Naive thymus-derived CD4-positive, alpha-beta T cell (primary cell): ENCODE measurements at regions not wholly inside any gene's neighbourhood (a gene's known extent, or its start where the extent isn't known, plus 50 kb on each side); places are given as distances from the start of the nearest gene placed in this dataset.

Source experiments
- ATAC-seq: fragments of 150-1000 bp; cut with Tn5 transposase; 2 replicates; pipeline ENCODE4 v1.10.0; 2021; ENCODE audit warnings: mild to moderate bottlenecking, moderate library complexity
- CTCF ChIA-PET: fragments of 350-600 bp; sonication (Branson Sonifier 250); formaldehyde crosslinking; loops from one replicate; lab custom pipeline; 2021; ENCODE audit warnings: antibody characterized with exemption; lab: Charles Lee
- POLR2A ChIA-PET: fragments of 350-600 bp; sonication (Branson Sonifier 250); formaldehyde crosslinking; loops from one replicate; lab custom pipeline; 2021; ENCODE audit warnings: antibody characterized with exemption, inconsistent platforms; lab: Charles Lee
- DNase-seq, 9 donors: peaks; one replicate each; pipeline versions ENCODE4 v3.0.0 to v3.0.0-alpha.2; 2020 to 2022; ENCODE audit warnings: mixed read lengths in 1 of 9
- H3K27ac ChIP-seq: one replicate; pipeline ENCODE4 v1.7.0; 2013; ENCODE audit warnings: mild to moderate bottlenecking, low read depth, low read length, moderate library complexity
- H3K27me3 ChIP-seq, 2 donors: one replicate each; pipeline ENCODE4 v1.7.0; 2013; ENCODE audit warnings: low read length in 2 of 2, mild to moderate bottlenecking in 2 of 2, moderate library complexity in 2 of 2; ENCODE audit not compliant: control insufficient read depth in 2 of 2, insufficient read depth in 2 of 2
- H3K36me3 ChIP-seq, 3 experiments: 1 replicate in 2 of 3; 2 replicates in 1 of 3; pipeline ENCODE4 v1.7.0; 2013; ENCODE audit warnings: low read length in 3 of 3, mild to moderate bottlenecking in 3 of 3, moderate library complexity in 1 of 3; ENCODE audit not compliant: insufficient read depth in 3 of 3, control insufficient read depth in 2 of 3
- H3K4me1 ChIP-seq, 2 donors: one replicate each; pipeline ENCODE4 v1.7.0; 2013; ENCODE audit warnings: low read length in 2 of 2, mild to moderate bottlenecking in 2 of 2, moderate library complexity in 1 of 2; ENCODE audit not compliant: control insufficient read depth in 2 of 2, insufficient read depth in 2 of 2
- H3K4me3 ChIP-seq: 2 replicates; pipeline ENCODE4 v1.7.0; 2013; ENCODE audit warnings: mild to moderate bottlenecking, low read length
- H3K9me3 ChIP-seq, 3 experiments: 1 replicate in 2 of 3; 2 replicates in 1 of 3; pipeline ENCODE4 v1.7.0; 2013; ENCODE audit warnings: low read length in 3 of 3; ENCODE audit not compliant: control insufficient read depth in 2 of 3
- H3K27ac Mint-ChIP-seq, 9 donors: one replicate each; pipeline ENCODE4 v1.8.0; 2020 to 2022; ENCODE audit warnings: mixed read lengths in 9 of 9, mild to moderate bottlenecking in 8 of 9, moderate library complexity in 5 of 9, inconsistent platforms in 2 of 9
- H3K27me3 Mint-ChIP-seq, 5 donors: one replicate each; pipeline ENCODE4 v1.8.0; 2021 to 2022; ENCODE audit warnings: mixed read lengths in 5 of 5, mild to moderate bottlenecking in 1 of 5
- H3K36me3 Mint-ChIP-seq, 5 donors: one replicate each; pipeline ENCODE4 v1.8.0; 2020 to 2022; ENCODE audit warnings: mixed read lengths in 5 of 5, mild to moderate bottlenecking in 3 of 5, inconsistent platforms in 1 of 5
- H3K4me1 Mint-ChIP-seq, 7 donors: one replicate each; pipeline ENCODE4 v1.8.0; 2020 to 2022; ENCODE audit warnings: mixed read lengths in 7 of 7, mild to moderate bottlenecking in 3 of 7, inconsistent platforms in 1 of 7
- H3K4me3 Mint-ChIP-seq, 10 donors: one replicate each; pipeline ENCODE4 v1.8.0; 2020 to 2022; ENCODE audit warnings: mild to moderate bottlenecking in 10 of 10, mixed read lengths in 10 of 10, moderate library complexity in 6 of 10, inconsistent platforms in 2 of 10
- H3K9me3 Mint-ChIP-seq, 11 donors: one replicate each; pipeline ENCODE4 v1.8.0; 2020 to 2022; ENCODE audit warnings: mixed read lengths in 11 of 11, mild to moderate bottlenecking in 4 of 11, inconsistent platforms in 1 of 11, moderate library complexity in 1 of 11
- intact Hi-C, 2 donors: fragments of 100-400 bp; cut with micrococcal nuclease; formaldehyde crosslinking; loops; one replicate each; pipeline ENCODE4 v1.15.1; 2023

DNA sequence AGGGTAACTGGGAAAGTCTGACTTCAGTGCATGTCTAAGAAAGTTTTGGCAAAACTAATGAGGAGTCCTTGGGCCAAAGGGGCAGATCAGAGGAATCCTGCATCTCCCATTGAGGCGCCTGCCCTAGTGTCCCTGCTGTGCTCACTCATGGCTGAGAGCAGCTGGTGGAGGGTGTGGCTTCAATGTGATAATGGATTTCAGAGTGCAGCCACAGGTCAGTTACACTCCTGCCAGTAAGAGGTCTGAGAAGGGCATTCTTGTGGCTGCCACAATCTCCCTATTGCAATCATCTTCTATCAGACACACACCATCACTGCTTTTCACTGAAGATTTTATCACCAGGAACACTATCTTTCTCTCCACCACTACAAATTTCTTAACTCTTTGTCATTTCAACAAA is 457.1 kb downstream of the MID1IP1 start:
- Histone ChIP-seq H3K9me3 (no peaks in the 10 kb centered on the region), H3K36me3 (no peaks in the 10 kb centered on the region), H3K27ac (no peak overlapping the region), H3K4me1 (no peaks in the 10 kb centered on the region), H3K4me3 (no peak overlapping the region), H3K27me3 (no peaks in the 10 kb centered on the region)
- Mint-ChIP-seq H3K9me3 (peaks cover 0 to 5% (median 0%) of the 10 kb centered on the region in 11 donors), H3K27me3 (no peaks in the 10 kb centered on the region), H3K36me3 (peaks cover 0 to 1% (median 0%) of the 10 kb centered on the region in 5 donors), H3K27ac (no peak overlapping the region), H3K4me1 (peaks cover 0 to 19% (median 10%) of the 10 kb centered on the region in 7 donors), H3K4me3 (no peak overlapping the region)
- ChIA-PET POLR2A (no interaction called here), CTCF (interaction anchor here (0.6 kb wide), 1 partner anchor 1287 kb away, joined by 4 read pairs; no protein-coding TSS in a partner anchor)
- ATAC-seq = no peak
- no peak for DNase-seq
- intact Hi-C loops = no loop called here

DNA sequence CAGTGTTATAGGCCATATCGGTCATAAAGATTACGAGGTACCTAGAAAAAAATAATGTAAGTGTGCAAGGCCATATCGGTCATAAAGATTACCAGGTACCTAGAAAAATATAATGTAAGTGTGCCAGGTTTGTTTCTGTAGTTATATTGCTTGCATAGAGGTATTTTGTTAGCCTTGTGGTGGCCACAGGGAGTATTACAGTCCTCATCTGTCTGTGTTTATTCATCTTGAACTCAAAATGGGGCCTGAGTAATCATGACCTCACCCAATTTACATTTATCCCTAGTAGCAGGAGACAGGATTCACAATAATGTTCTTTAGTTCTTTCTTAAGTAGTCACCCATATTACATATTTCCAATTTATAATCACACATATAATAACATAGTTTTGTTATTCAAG is 459.7 kb downstream of the MID1IP1 start:
- no peaks in the 10 kb centered on the region for H3K27me3 ChIP-seq
- no peak overlapping the region for H3K27ac ChIP-seq
- Mint-ChIP-seq H3K27me3 (no peaks in the 10 kb centered on the region), H3K36me3 (peaks cover 0 to 1% (median 0%) of the 10 kb centered on the region in 5 donors), H3K4me3 (no peak overlapping the region), H3K27ac (peak overlapping the region in 2 of 9 donors; percentile 25 to 26), H3K9me3 (peaks cover 0 to 8% (median 0%) of the 10 kb centered on the region in 11 donors), H3K4me1 (peaks cover 0 to 28% (median 10%) of the 10 kb centered on the region in 7 donors)
- no peak for ATAC-seq
- H3K4me3 ChIP-seq = no peak overlapping the region
- ChIA-PET POLR2A (no interaction called here), CTCF (interaction anchor here (1.1 kb wide), 1 partner anchor 72 kb away, joined by 4 read pairs; no protein-coding TSS in a partner anchor)
- intact Hi-C loops = loop anchor here (1.0 to 10.0 kb wide), 8 partner anchors 46 to 1206 kb away; no protein-coding TSS in a partner anchor
- DNase-seq = no peak
- no peaks in the 10 kb centered on the region for H3K36me3 ChIP-seq
- H3K4me1 ChIP-seq = no peaks in the 10 kb centered on the region
- no peaks in the 10 kb centered on the region for H3K9me3 ChIP-seq

DNA sequence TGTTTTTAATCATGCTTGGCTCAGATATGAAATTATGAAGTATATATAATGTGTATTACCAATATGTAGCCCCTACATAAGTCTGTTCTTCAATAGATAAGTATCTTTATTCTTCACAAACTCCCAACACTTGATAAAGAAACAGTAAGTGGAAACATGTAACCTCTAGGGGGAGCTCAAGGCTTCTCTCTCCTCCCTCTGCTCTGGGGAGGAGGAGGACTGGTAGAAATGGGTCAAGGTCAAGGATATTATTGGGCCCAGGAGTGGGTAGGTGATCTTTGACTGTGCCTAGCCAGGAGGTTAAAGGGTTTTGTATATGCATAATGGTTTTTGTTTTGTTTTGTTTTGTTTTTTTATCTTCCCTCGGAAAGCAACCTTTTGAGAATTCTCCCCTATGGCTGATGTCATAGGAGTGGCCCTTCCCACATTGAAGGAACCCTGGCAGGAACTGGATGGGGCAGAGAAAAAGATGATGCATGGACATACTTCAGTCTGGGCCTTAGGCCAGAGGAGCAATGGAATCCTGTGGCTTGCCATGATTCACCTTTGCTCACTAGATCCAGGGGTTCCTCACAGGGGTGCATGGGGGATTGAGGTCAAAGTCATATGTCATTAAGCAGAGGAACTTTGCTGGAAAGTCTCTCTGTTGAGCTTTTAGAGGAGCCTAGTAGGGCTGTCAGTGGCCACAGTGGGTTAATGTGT is 460.3 kb downstream of the MID1IP1 start:
- Histone ChIP-seq H3K36me3 (no peaks in the 10 kb centered on the region), H3K9me3 (no peaks in the 10 kb centered on the region), H3K4me3 (no peak overlapping the region), H3K4me1 (no peaks in the 10 kb centered on the region), H3K27ac (no peak overlapping the region), H3K27me3 (no peaks in the 10 kb centered on the region)
- H3K27ac Mint-ChIP-seq = peak overlapping the region in 2 of 9 donors; percentile 14 to 17
- peak; percentile 47 for ATAC-seq
- no peaks in the 10 kb centered on the region for H3K27me3 Mint-ChIP-seq
- ChIA-PET CTCF (interaction anchor here (0.8 to 1.1 kb wide), 4 partner anchors 14 to 1206 kb away, joined by 3 to 4 read pairs (median 3); no protein-coding TSS in a partner anchor), POLR2A (interaction anchor here (0.6 to 1.3 kb wide), 5 partner anchors 10 to 317 kb away, joined by 3 to 5 read pairs (median 4); no protein-coding TSS in a partner anchor)
- peaks cover 0 to 28% (median 10%) of the 10 kb centered on the region in 7 donors for H3K4me1 Mint-ChIP-seq
- intact Hi-C loops = loop anchor here (1.0 to 10.0 kb wide), 8 partner anchors 46 to 1206 kb away; no protein-coding TSS in a partner anchor
- H3K9me3 Mint-ChIP-seq = peaks cover 0 to 8% (median 0%) of the 10 kb centered on the region in 11 donors
- no peak overlapping the region for H3K4me3 Mint-ChIP-seq
- peak in 7 of 9 donors; percentile 8 to 49 (median 31) for DNase-seq
- H3K36me3 Mint-ChIP-seq = peaks cover 0 to 1% (median 0%) of the 10 kb centered on the region in 5 donors

DNA sequence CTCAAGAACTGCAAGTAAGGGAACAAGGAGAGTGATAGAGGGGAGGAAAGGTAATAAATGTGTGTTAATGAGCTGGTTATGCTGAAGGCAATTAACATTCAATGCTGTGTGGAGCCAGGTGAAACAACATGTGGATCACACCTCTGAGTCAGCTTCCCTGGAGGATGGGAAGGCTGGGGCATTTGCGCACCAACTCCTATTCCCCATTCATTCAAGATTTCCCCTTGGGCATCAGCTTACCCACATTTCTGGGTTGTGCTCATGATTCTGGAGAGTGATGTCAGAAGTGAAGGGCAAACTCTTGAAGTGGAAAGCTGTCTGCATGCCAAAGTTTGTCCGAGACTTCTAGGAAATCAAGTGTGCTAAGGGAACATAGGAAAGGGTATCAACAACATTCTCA is 461.4 kb downstream of the MID1IP1 start:
- H3K27me3 Mint-ChIP-seq = no peaks in the 10 kb centered on the region
- no peak overlapping the region for H3K4me3 Mint-ChIP-seq
- H3K27ac Mint-ChIP-seq = peak overlapping the region in 2 of 9 donors; percentile 50 to 65
- ATAC-seq (no peak), DNase-seq (no peak)
- peaks cover 0 to 30% (median 10%) of the 10 kb centered on the region in 7 donors for H3K4me1 Mint-ChIP-seq
- Histone ChIP-seq H3K4me3 (no peak overlapping the region), H3K27ac (no peak overlapping the region), H3K27me3 (no peaks in the 10 kb centered on the region), H3K9me3 (no peaks in the 10 kb centered on the region), H3K36me3 (no peaks in the 10 kb centered on the region), H3K4me1 (no peaks in the 10 kb centered on the region)
- ChIA-PET POLR2A (interaction anchor here (0.8 to 1.3 kb wide), 4 partner anchors 11 to 73 kb away, joined by 3 to 5 read pairs (median 4); no protein-coding TSS in a partner anchor), CTCF (interaction anchor here (0.5 to 1.5 kb wide), 3 partner anchors 47 to 1205 kb away, joined by 3 to 4 read pairs (median 3); no protein-coding TSS in a partner anchor)
- intact Hi-C loops = loop anchor here (5.0 to 10.0 kb wide), 5 partner anchors 45 to 1205 kb away; no protein-coding TSS in a partner anchor
- peaks cover 0 to 8% (median 0%) of the 10 kb centered on the region in 11 donors for H3K9me3 Mint-ChIP-seq
- H3K36me3 Mint-ChIP-seq = peaks cover 0 to 3% (median 0%) of the 10 kb centered on the region in 5 donors

DNA sequence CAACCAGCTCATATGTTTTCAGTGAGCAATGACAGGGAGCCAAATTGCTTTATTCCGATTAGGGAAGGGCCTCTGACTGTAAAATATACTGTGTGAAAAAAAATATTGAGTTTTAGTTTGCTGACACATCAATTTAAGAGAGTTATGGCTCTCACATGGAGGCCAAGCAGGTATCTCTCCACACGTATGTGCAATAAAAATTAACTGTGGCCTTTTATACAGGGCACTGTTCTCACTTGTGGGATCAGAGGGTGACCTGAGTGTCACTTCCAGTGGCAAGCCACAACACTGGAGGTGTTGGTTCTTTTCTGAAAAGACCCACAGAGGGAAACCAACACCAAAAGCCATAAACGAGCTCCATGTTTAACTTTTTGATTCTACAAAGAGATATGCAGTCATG is 462.8 kb downstream of the MID1IP1 start:
- Mint-ChIP-seq H3K27ac (no peak overlapping the region), H3K4me1 (peaks cover 6 to 36% (median 12%) of the 10 kb centered on the region in 7 donors), H3K9me3 (peaks cover 0 to 8% (median 0%) of the 10 kb centered on the region in 11 donors), H3K36me3 (peaks cover 0 to 6% (median 0%) of the 10 kb centered on the region in 5 donors), H3K4me3 (no peak overlapping the region), H3K27me3 (no peaks in the 10 kb centered on the region)
- DNase-seq = no peak
- H3K27me3 ChIP-seq = no peaks in the 10 kb centered on the region
- no peaks in the 10 kb centered on the region for H3K9me3 ChIP-seq
- no peak overlapping the region for H3K27ac ChIP-seq
- intact Hi-C loops = loop anchor here (5.0 to 10.0 kb wide), 5 partner anchors 43 to 1203 kb away; no protein-coding TSS in a partner anchor
- ChIA-PET POLR2A (no interaction called here), CTCF (no interaction called here)
- H3K4me3 ChIP-seq = no peak overlapping the region
- ATAC-seq = no peak
- no peaks in the 10 kb centered on the region for H3K4me1 ChIP-seq
- no peaks in the 10 kb centered on the region for H3K36me3 ChIP-seq

DNA sequence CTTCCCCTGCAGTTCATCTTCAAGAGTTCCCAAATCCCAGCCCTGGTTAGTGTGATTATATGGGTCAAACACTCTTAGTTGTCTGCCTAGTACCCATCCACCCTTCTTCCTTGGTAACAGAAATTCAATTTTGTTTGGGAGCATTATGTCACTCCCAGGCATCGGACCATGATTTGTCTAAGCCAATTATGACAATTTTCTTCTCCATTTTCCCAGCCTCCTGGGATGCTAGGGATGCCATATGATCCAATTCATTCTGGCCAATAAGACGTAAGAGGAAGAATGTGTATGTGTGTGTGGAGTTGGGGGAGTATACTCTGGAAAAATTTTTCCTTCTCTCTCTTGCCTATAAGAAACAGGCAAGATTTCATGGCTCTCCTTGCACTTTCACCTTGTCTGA is 465.9 kb downstream of the MID1IP1 start:
- intact Hi-C loops = loop anchor here in 1 of 2 donors (10.0 kb wide), 1 partner anchor 108 kb away; no protein-coding TSS in a partner anchor
- H3K27me3 ChIP-seq = no peaks in the 10 kb centered on the region
- CTCF ChIA-PET = no interaction called here

More for the DNA sequence above, 465.9 kb downstream of the MID1IP1 start:
- Mint-ChIP-seq H3K27ac (peak overlapping the region in 2 of 9 donors; percentile 14 to 56), H3K27me3 (peaks cover 0 to 3% (median 0%) of the 10 kb centered on the region in 5 donors), H3K9me3 (peaks cover 0 to 8% (median 2%) of the 10 kb centered on the region in 11 donors), H3K4me1 (peaks cover 4 to 27% (median 12%) of the 10 kb centered on the region in 7 donors), H3K4me3 (no peak overlapping the region), H3K36me3 (peaks cover 0 to 13% (median 0%) of the 10 kb centered on the region in 5 donors)
- POLR2A ChIA-PET = no interaction called here
- DNase-seq (no peak), ATAC-seq (no peak)
- Histone ChIP-seq H3K36me3 (no peaks in the 10 kb centered on the region), H3K4me3 (no peak overlapping the region), H3K9me3 (no peaks in the 10 kb centered on the region), H3K4me1 (no peaks in the 10 kb centered on the region), H3K27ac (no peak overlapping the region)
